HepG2 (cell line): ENCODE measurements at regions not wholly inside any gene's neighbourhood (a gene's known extent, or its start where the extent isn't known, plus 50 kb on each side); places are given as distances from the start of the nearest gene placed in this dataset.

ENCODE experiments used
- ATAC-seq: fragments of 200-7000 bp; cut with Tn5 transposase; 3 replicates; pipeline ENCODE4 v1.9.1; 2020; ENCODE audit warnings: mild to moderate bottlenecking, moderate library complexity
- BruUV-seq: library from RNA; stranded (reverse); fragments of 400-500 nt; replicated peaks from 2 replicates; lab custom pipeline; 2021; lab: Mats Ljungman, UMichigan
- CTCF ChIA-PET: fragments of 300-600 bp; formaldehyde crosslinking; extraction: SDS; loops from one replicate; lab custom pipeline; 2021; ENCODE audit warnings: low total read pairs, inconsistent platforms, low intra/inter-chr PET ratio; lab: Yijun Ruan, JAX
- POLR2A ChIA-PET: fragments of 350-600 bp; sonication (Branson Sonifier 250); formaldehyde crosslinking; loops from one replicate; lab custom pipeline; 2020; ENCODE audit warnings: antibody characterized with exemption, inconsistent platforms; lab: Yijun Ruan, JAX
- DNase-seq: peaks from one replicate; pipeline ENCODE4 v3.0.0-alpha.2; 2015; ENCODE audit warnings: low spot score
- FAIRE-seq: peaks from 3 replicates; lab custom pipeline; 2011; peaks lifted over from hg19 to GRCh38; lab: Jason Lieb, UNC
- H2AFZ ChIP-seq: one replicate; pipeline ENCODE4 v1.6.1; 2011; ENCODE audit warnings: low read length, inconsistent platforms
- H3K27ac ChIP-seq: fragments of 300-600 bp; 3 replicates; pipeline ENCODE4 v1.8.0; 2011; ENCODE audit warnings: mixed run types, mild to moderate bottlenecking, mixed read lengths, low read length, inconsistent platforms; ENCODE audit not compliant: insufficient read depth; ENCODE audit errors: extremely low read length
- H3K27me3 ChIP-seq, 2 experiments: fragments of 200-600 bp in 1 of 2; 2 replicates in 1 of 2; 3 replicates in 1 of 2; pipeline versions ENCODE4 v1.6.0 to v1.8.0; 2011; ENCODE audit warnings: low read length in 2 of 2, mild to moderate bottlenecking in 2 of 2, moderate library complexity in 2 of 2, inconsistent platforms in 1 of 2; ENCODE audit not compliant: insufficient read depth in 2 of 2, control insufficient read depth in 1 of 2
- H3K36me3 ChIP-seq, 2 experiments: fragments of 200-600 bp in 1 of 2; replicated peaks in 1 of 2; 2 replicates in 1 of 2; 3 replicates in 1 of 2; pipeline versions ENCODE4 v1.5.1 to v1.8.0; 2011; ENCODE audit warnings: low read length in 2 of 2, inconsistent platforms in 1 of 2; ENCODE audit not compliant: insufficient read depth in 2 of 2, control insufficient read depth in 1 of 2
- H3K4me1 ChIP-seq: 2 replicates; pipeline ENCODE4 v1.5.1; 2012; ENCODE audit warnings: low read length, inconsistent platforms; ENCODE audit not compliant: insufficient read depth
- H3K4me2 ChIP-seq: 2 replicates; pipeline ENCODE4 v1.6.0; 2011; ENCODE audit warnings: low read depth, low read length, inconsistent platforms
- H3K4me3 ChIP-seq, 3 experiments: fragments of 200-600 bp in 1 of 3; sonication (generic), shearing (Covaris generic) in 1 of 3; replicated peaks in 1 of 3; 2 replicates each; pipeline ENCODE4 v1.5.1; 2011 to 2016; ENCODE audit warnings: low read length in 3 of 3, inconsistent platforms in 2 of 3, low read depth in 2 of 3, mild to moderate bottlenecking in 2 of 3, control low read depth in 1 of 3, mixed read lengths in 1 of 3; ENCODE audit not compliant: insufficient read depth in 1 of 3
- H3K79me2 ChIP-seq: one replicate; pipeline ENCODE4 v1.6.1; 2011; ENCODE audit warnings: low read length, inconsistent platforms; ENCODE audit not compliant: insufficient read depth
- H3K9ac ChIP-seq: 2 replicates; pipeline ENCODE4 v1.6.0; 2011; ENCODE audit warnings: mild to moderate bottlenecking, low read depth, low read length, inconsistent platforms; ENCODE audit not compliant: insufficient read depth
- H3K9me3 ChIP-seq: 2 replicates; pipeline ENCODE4 v1.5.1; 2012; ENCODE audit warnings: mild to moderate bottlenecking, low read length
- H4K20me1 ChIP-seq: 2 replicates; pipeline ENCODE4 v1.6.0; 2011; ENCODE audit warnings: inconsistent platforms, mild to moderate bottlenecking, low read length, moderate library complexity; ENCODE audit not compliant: insufficient read depth
- HNF1B ChIP-seq: sonication (generic); formaldehyde crosslinking; IDR thresholded peaks from 2 replicates; pipeline ENCODE4 v1.5.1; 2020; ENCODE audit warnings: mild to moderate bottlenecking, moderate library complexity, missing genetic modification reagents
- LRRFIP1 ChIP-seq: sonication (generic); formaldehyde crosslinking; conservative IDR thresholded peaks from 2 replicates; pipeline ENCODE4 v1.4.0; 2020; ENCODE audit warnings: missing genetic modification reagents
- PHF8 ChIP-seq: sonication (generic); formaldehyde crosslinking; IDR thresholded peaks from 2 replicates; pipeline ENCODE4 v1.5.0; 2020; ENCODE audit warnings: missing genetic modification reagents
- PLRG1 ChIP-seq: fragments of 450-650 bp; conservative IDR thresholded peaks from 2 replicates; pipeline ENCODE4 v1.6.1; 2016
- ZNF180 ChIP-seq: sonication (generic); formaldehyde crosslinking; IDR thresholded peaks from 2 replicates; pipeline ENCODE4 v1.4.0; 2020; ENCODE audit warnings: low read depth, missing genetic modification reagents, borderline replicate concordance
- ZNF260 ChIP-seq: sonication (generic); formaldehyde crosslinking; IDR thresholded peaks from 2 replicates; pipeline ENCODE4 v1.4.0; 2020; ENCODE audit warnings: missing genetic modification reagents, low read depth, mild to moderate bottlenecking, borderline replicate concordance
- ZNF275 ChIP-seq: sonication (generic); formaldehyde crosslinking; IDR thresholded peaks from 2 replicates; pipeline ENCODE4 v1.8.0; 2022; ENCODE audit warnings: missing genetic modification reagents, mild to moderate bottlenecking, inconsistent platforms, borderline replicate concordance
- ZNF282 ChIP-seq: fragments of 450-650 bp; IDR thresholded peaks from 2 replicates; pipeline ENCODE4 v1.6.1; 2018; ENCODE audit not compliant: partially characterized antibody
- ZNF343 ChIP-seq: sonication (generic); formaldehyde crosslinking; IDR thresholded peaks from 2 replicates; pipeline ENCODE4 v1.4.0; 2020; ENCODE audit warnings: mild to moderate bottlenecking, missing genetic modification reagents
- ZNF572 ChIP-seq: sonication (generic); formaldehyde crosslinking; IDR thresholded peaks from 2 replicates; pipeline ENCODE4 v1.5.1; 2020; ENCODE audit warnings: mild to moderate bottlenecking, missing genetic modification reagents
- WGBS: methylation state at CpG from one replicate; pipeline ENCODE4 v1.1.6; 2017; ENCODE audit warnings: low lambda C conversion rate; 5-methylcytosine and 5-hydroxymethylcytosine counted together
- in situ Hi-C: cut with HindIII; loops from 2 replicates; pipeline ENCODE4 v1.10.0; 2017; ENCODE audit warnings: low pct_unique_long_range_greater_than_20kb; ENCODE audit not compliant: extremely low pct_ligation_motif_present
- intact Hi-C: fragments of 100-400 bp; cut with micrococcal nuclease; formaldehyde crosslinking; loops from one replicate; pipeline ENCODE4 v1.10.0; 2022; ENCODE audit not compliant: unreplicated experiment

- WGBS: 5% methylated on average over 2 of the region's 2 CpGs
- no TSS peak for BruUV-seq
- in situ Hi-C loops (no loop called here), intact Hi-C loops (no loop called here)
- Histone ChIP-seq H3K9me3 (no peaks in the 10 kb centered on the region), H4K20me1 (no peaks in the 10 kb centered on the region), H2AFZ (no peak overlapping the region), H3K4me2 (no peak overlapping the region), H3K4me1 (no peaks in the 10 kb centered on the region), H3K27me3 (no peaks in the 10 kb centered on the region), H3K9ac (no peak overlapping the region), H3K4me3 (no peak overlapping the region), H3K27ac (no peak overlapping the region), H3K79me2 (no peaks in the 10 kb centered on the region), H3K36me3 (no peaks in the 10 kb centered on the region)
- POLR2A ChIA-PET: no interaction called here
- FAIRE-seq: no peak
- CTCF ChIA-PET: no interaction called here
- DNase-seq: no peak
- no peak for ATAC-seq
- TF ChIP-seq ZNF282 (no peak), ZNF572 (no peak)
These were observed 186.6 kb upstream of the MAOA start for GRCh38 chrX:43469391-43470054.

GRCh38 chrX:43474321-43474720 lies 181.8 kb upstream of the MAOA start:
- intact Hi-C loops (no loop called here), in situ Hi-C loops (no loop called here)
- Histone ChIP-seq H3K36me3 (no peaks in the 10 kb centered on the region), H3K27ac (no peak overlapping the region), H2AFZ (no peak overlapping the region), H3K79me2 (no peaks in the 10 kb centered on the region), H3K9ac (no peak overlapping the region), H3K4me1 (no peaks in the 10 kb centered on the region), H3K4me2 (no peak overlapping the region), H3K27me3 (no peaks in the 10 kb centered on the region), H3K9me3 (no peaks in the 10 kb centered on the region), H4K20me1 (no peaks in the 10 kb centered on the region), H3K4me3 (no peak overlapping the region)
- ChIA-PET CTCF (no interaction called here), POLR2A (no interaction called here)
- DNase-seq (no peak), ATAC-seq (no peak), FAIRE-seq (no peak)
- WGBS: no CpG with 5 or more reads among the region's 2 CpGs
- TF ChIP-seq PHF8 (CRISPR knock-in tag) (no peak), ZNF275 (no peak), ZNF343 (no peak), PLRG1 (no peak), ZNF180 (CRISPR knock-in tag) (no peak), LRRFIP1 (no peak), ZNF260 (CRISPR knock-in tag) (no peak), HNF1B (CRISPR knock-in tag) (no peak)
- no TSS peak for BruUV-seq
